ENCODE measurements at regions not wholly inside any gene's neighbourhood (a gene's known extent, or its start where the extent isn't known, plus 50 kb on each side); places are given as distances from the start of the nearest gene placed in this dataset.

GRCh38 chr7:17485904-17486303, 187.5 kb downstream of the AHR start:
- DNase-seq: no peak

GRCh38 chr7:17486835-17487234, 188.4 kb downstream of the AHR start:
- DNase-seq: no peak

GRCh38 chr7:17487343-17487742, 188.9 kb downstream of the AHR start:
- no peak for DNase-seq

- no peak for DNase-seq
These were observed 190.4 kb downstream of the AHR start for GRCh38 chr7:17488829-17489228.

- no peak for DNase-seq
These were observed 191.5 kb downstream of the AHR start for GRCh38 chr7:17489961-17490360.

GRCh38 chr7:17490825-17491224, 192.4 kb downstream of the AHR start:
- no peak for DNase-seq

- no peak for DNase-seq
These were observed 194.0 kb downstream of the AHR start for GRCh38 chr7:17492437-17492836.

GRCh38 chr7:17493446-17493845, 195.0 kb downstream of the AHR start:
- DNase-seq: no peak

- no peak for DNase-seq
These were observed 197.4 kb downstream of the AHR start for GRCh38 chr7:17495655-17496394.

GRCh38 chr7:17497136-17497535, 198.7 kb downstream of the AHR start:
- no peak for DNase-seq

- no peak for DNase-seq
These were observed 199.2 kb downstream of the AHR start for GRCh38 chr7:17497549-17498167.

- no peak for DNase-seq
These were observed 199.8 kb downstream of the AHR start for GRCh38 chr7:17498230-17498629.

GRCh38 chr7:17500736-17501135, 202.3 kb downstream of the AHR start:
- DNase-seq: no peak

GRCh38 chr7:17501441-17502212, 203.2 kb downstream of the AHR start:
- no peak for DNase-seq

GRCh38 chr7:17502213-17503060, 204.0 kb downstream of the AHR start:
- DNase-seq: no peak

- no peak for DNase-seq
These were observed 207.6 kb downstream of the AHR start for GRCh38 chr7:17506095-17506494.

GRCh38 chr7:17506596-17506995, 208.1 kb downstream of the AHR start:
- DNase-seq: no peak

- no peak for DNase-seq
These were observed 209.3 kb downstream of the AHR start for GRCh38 chr7:17507717-17508116.

- no peak for DNase-seq
These were observed 213.8 kb downstream of the AHR start for GRCh38 chr7:17512181-17512675.

- DNase-seq: no peak
These were observed 218.3 kb downstream of the AHR start for GRCh38 chr7:17516771-17517170.

GRCh38 chr7:17520941-17521340, 222.5 kb downstream of the AHR start:
- DNase-seq: no peak

- no peak for DNase-seq
These were observed 223.0 kb downstream of the AHR start for GRCh38 chr7:17521437-17521836.
